DOHH2 (cell line): ENCODE measurements at regions not wholly inside any gene's neighbourhood (a gene's known extent, or its start where the extent isn't known, plus 50 kb on each side); places are given as distances from the start of the nearest gene placed in this dataset.

Source experiments
- H3F3A ChIP-seq: fragments of 200-600 bp; sonication (generic), shearing (Covaris generic); 2 replicates; pipeline ENCODE4 v1.6.0; 2016; ENCODE audit warnings: antibody characterized with exemption, mild to moderate bottlenecking; ENCODE audit not compliant: control insufficient read depth, insufficient read depth
- H3K27ac ChIP-seq: fragments of 200-600 bp; sonication (generic); 2 replicates; pipeline ENCODE4 v1.5.1; 2014; ENCODE audit warnings: low read depth, mild to moderate bottlenecking, low read length, moderate library complexity
- H3K27me3 ChIP-seq: fragments of 200-600 bp; sonication (generic); 2 replicates; pipeline ENCODE4 v1.6.1; 2014; ENCODE audit warnings: mild to moderate bottlenecking, low read length, mixed read lengths; ENCODE audit not compliant: control insufficient read depth
- H3K36me3 ChIP-seq: fragments of 200-600 bp; sonication (generic); 2 replicates; pipeline ENCODE4 v1.6.1; 2014; ENCODE audit warnings: mild to moderate bottlenecking, low read length, moderate library complexity, mixed read lengths; ENCODE audit not compliant: control insufficient read depth
- H3K4me1 ChIP-seq: fragments of 200-600 bp; sonication (generic); 2 replicates; pipeline ENCODE4 v1.6.1; 2014; ENCODE audit warnings: mild to moderate bottlenecking, low read length, mixed read lengths; ENCODE audit not compliant: control insufficient read depth
- H3K4me2 ChIP-seq: fragments of 200-600 bp; sonication (generic); 2 replicates; pipeline ENCODE4 v1.6.0; 2014; ENCODE audit warnings: mild to moderate bottlenecking, low read length, moderate library complexity
- H3K4me3 ChIP-seq: fragments of 200-600 bp; sonication (generic); 2 replicates; pipeline ENCODE4 v1.5.1; 2014; ENCODE audit warnings: mild to moderate bottlenecking, low read length, mixed read lengths
- H3K79me2 ChIP-seq: fragments of 200-600 bp; sonication (generic); 2 replicates; pipeline ENCODE4 v1.6.1; 2014; ENCODE audit warnings: mild to moderate bottlenecking, low read length, mixed read lengths; ENCODE audit not compliant: control insufficient read depth
- H3K9me2 ChIP-seq: fragments of 200-600 bp; sonication (generic); replicated peaks from 2 replicates; pipeline ENCODE4 v1.6.1; 2014; ENCODE audit warnings: mild to moderate bottlenecking, low read length, mixed read lengths; ENCODE audit not compliant: control insufficient read depth
- H3K9me3 ChIP-seq: fragments of 200-600 bp; sonication (generic); 2 replicates; pipeline ENCODE4 v1.6.1; 2014; ENCODE audit warnings: antibody characterized with exemption, low read length, mixed read lengths; ENCODE audit not compliant: control insufficient read depth, insufficient read depth
- H4K20me1 ChIP-seq: fragments of 200-600 bp; sonication (generic); 2 replicates; pipeline ENCODE4 v1.6.0; 2014; ENCODE audit warnings: low read depth, mild to moderate bottlenecking, antibody characterized with exemption, low read length, moderate library complexity; ENCODE audit not compliant: control insufficient read depth, insufficient read depth
- EZH2phosphoT487 ChIP-seq: fragments of 200-600 bp; sonication (generic); IDR thresholded peaks from 2 replicates; pipeline ENCODE4 v1.6.1; 2017; ENCODE audit warnings: borderline replicate concordance, mild to moderate bottlenecking, antibody characterized with exemption, low read length, moderate library complexity, mixed read lengths
- TF ChIP-seq, protein P1 (sequence below): fragments of 200-600 bp; sonication (generic); IDR thresholded peaks from one replicate; pipeline ENCODE4 v1.5.1; 2014; ENCODE audit warnings: antibody characterized with exemption, mild to moderate bottlenecking, low read depth, low read length; ENCODE audit not compliant: poor library complexity, severe bottlenecking

DNA sequence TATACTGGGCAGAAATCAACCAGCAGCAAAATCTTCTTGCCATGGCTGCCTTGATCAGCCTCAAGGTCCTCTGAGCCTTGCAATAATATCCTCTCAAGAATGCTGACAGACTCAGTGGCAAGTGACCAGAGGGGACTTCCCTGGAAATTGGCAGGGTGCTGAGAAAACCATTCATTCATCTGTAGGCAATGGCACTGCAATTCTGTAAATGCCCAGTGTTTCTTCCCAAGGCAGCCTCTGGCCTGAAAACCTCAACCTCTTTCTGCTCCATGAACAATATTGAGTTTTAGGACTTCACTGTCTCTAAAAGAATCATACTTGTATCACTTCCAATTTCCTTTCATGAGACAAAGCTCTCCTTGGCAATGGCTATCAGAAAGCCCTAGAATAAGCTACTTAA lies 754.3 kb upstream of the TENM3 start:
- H3K4me1 ChIP-seq, result no peaks in the 10 kb centered on the region
- no peaks in the 10 kb centered on the region for H3K79me2 ChIP-seq
- H3K4me3 ChIP-seq, result no peak overlapping the region
- no peak overlapping the region for H3K27ac ChIP-seq
- H3F3A ChIP-seq, result no peaks in the 10 kb centered on the region
- no peaks in the 10 kb centered on the region for H4K20me1 ChIP-seq
- H3K9me2 ChIP-seq, result no peaks in the 10 kb centered on the region
- no peaks in the 10 kb centered on the region for H3K36me3 ChIP-seq
- H3K4me2 ChIP-seq, result no peak overlapping the region
- H3K9me3 ChIP-seq, result no peaks in the 10 kb centered on the region
- no peaks in the 10 kb centered on the region for H3K27me3 ChIP-seq
- TF ChIP-seq EZH2phosphoT487, result no peak
- TF ChIP-seq, protein P1, sequence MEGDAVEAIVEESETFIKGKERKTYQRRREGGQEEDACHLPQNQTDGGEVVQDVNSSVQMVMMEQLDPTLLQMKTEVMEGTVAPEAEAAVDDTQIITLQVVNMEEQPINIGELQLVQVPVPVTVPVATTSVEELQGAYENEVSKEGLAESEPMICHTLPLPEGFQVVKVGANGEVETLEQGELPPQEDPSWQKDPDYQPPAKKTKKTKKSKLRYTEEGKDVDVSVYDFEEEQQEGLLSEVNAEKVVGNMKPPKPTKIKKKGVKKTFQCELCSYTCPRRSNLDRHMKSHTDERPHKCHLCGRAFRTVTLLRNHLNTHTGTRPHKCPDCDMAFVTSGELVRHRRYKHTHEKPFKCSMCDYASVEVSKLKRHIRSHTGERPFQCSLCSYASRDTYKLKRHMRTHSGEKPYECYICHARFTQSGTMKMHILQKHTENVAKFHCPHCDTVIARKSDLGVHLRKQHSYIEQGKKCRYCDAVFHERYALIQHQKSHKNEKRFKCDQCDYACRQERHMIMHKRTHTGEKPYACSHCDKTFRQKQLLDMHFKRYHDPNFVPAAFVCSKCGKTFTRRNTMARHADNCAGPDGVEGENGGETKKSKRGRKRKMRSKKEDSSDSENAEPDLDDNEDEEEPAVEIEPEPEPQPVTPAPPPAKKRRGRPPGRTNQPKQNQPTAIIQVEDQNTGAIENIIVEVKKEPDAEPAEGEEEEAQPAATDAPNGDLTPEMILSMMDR, result no peak

DNA sequence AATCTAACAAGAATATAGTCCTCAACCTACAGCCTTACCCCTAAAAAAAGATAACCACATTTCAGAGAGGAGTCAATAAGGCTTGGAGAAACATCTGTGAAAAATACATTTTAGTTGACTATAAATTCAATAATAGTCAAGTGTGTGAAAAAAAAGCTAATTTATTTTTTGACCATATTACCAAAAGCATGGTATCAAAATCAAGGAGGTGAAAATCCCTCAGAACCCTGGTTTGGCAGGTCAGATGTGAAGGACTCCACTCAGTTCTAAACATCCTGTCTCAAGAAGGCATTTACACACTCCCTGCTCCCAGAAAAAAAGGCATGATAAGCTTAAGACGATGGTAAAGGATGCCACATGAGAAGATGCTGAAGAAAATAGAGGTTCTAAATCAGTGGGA lies 745.1 kb upstream of the TENM3 start:
- H3K79me2 ChIP-seq, result no peaks in the 10 kb centered on the region
- no peaks in the 10 kb centered on the region for H3F3A ChIP-seq
- no peak overlapping the region for H3K4me3 ChIP-seq
- H3K36me3 ChIP-seq, result no peaks in the 10 kb centered on the region
- H3K27me3 ChIP-seq, result no peaks in the 10 kb centered on the region
- no peaks in the 10 kb centered on the region for H3K9me2 ChIP-seq
- no peak overlapping the region for H3K4me2 ChIP-seq
- H3K4me1 ChIP-seq, result no peaks in the 10 kb centered on the region
- no peaks in the 10 kb centered on the region for H4K20me1 ChIP-seq
- TF ChIP-seq, protein P1, result no peak
- no peak for TF ChIP-seq EZH2phosphoT487
- no peaks in the 10 kb centered on the region for H3K9me3 ChIP-seq
- no peak overlapping the region for H3K27ac ChIP-seq

DNA sequence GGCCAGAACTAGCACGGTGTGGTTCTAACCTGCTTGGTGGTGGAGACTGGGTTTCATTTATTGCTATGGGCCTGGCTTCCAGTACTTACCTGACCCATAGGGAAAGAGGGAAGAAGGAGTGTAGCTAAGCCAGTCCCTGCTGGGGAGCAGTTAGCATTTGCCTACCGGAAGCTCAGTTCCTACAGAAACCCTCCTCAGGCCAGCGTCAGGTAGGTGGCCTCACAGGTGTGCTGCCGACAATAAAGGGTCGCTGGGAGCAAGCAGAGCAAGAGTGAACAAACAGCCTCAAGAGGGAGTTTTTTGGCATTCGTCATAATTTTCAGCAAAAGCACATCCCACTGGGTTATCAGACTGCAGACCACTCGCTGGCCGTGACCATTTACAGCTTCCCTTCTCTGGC lies 740.6 kb upstream of the TENM3 start:
- Histone ChIP-seq H4K20me1 (no peaks in the 10 kb centered on the region), H3K4me3 (no peak overlapping the region), H3K27ac (no peak overlapping the region), H3K79me2 (no peaks in the 10 kb centered on the region), H3F3A (no peaks in the 10 kb centered on the region), H3K4me1 (no peaks in the 10 kb centered on the region), H3K9me2 (no peaks in the 10 kb centered on the region), H3K36me3 (no peaks in the 10 kb centered on the region), H3K9me3 (no peaks in the 10 kb centered on the region), H3K4me2 (no peak overlapping the region), H3K27me3 (no peaks in the 10 kb centered on the region)
- no peak for TF ChIP-seq EZH2phosphoT487
- TF ChIP-seq, protein P1, result no peak
